Dendritic cell treated with granulocyte-macrophage colony-stimulating factor and Interleukin-4, amounts not matched to agents 40 ng/mL and 50 ng/mL, for 4 days (primary cell): ENCODE measurements at regions not wholly inside any gene's neighbourhood (a gene's known extent, or its start where the extent isn't known, plus 50 kb on each side); places are given as distances from the start of the nearest gene placed in this dataset.

Experiments
- H3K27ac Mint-ChIP-seq: one replicate; pipeline ENCODE4 v1.8.0; 2022; ENCODE audit warnings: mild to moderate bottlenecking, mixed read lengths
- H3K27me3 Mint-ChIP-seq: one replicate; pipeline ENCODE4 v1.8.0; 2022; ENCODE audit warnings: mild to moderate bottlenecking, mixed read lengths
- H3K36me3 Mint-ChIP-seq: one replicate; pipeline ENCODE4 v1.8.0; 2022; ENCODE audit warnings: low read depth, mixed read lengths
- H3K4me1 Mint-ChIP-seq: one replicate; pipeline ENCODE4 v1.8.0; 2022; ENCODE audit warnings: low read depth, mixed read lengths
- H3K4me3 Mint-ChIP-seq: one replicate; pipeline ENCODE4 v1.8.0; 2022; ENCODE audit warnings: mild to moderate bottlenecking, moderate library complexity, mixed read lengths
- H3K9me3 Mint-ChIP-seq: one replicate; pipeline ENCODE4 v1.8.0; 2022; ENCODE audit warnings: mixed read lengths
- intact Hi-C: fragments of 100-400 bp; cut with micrococcal nuclease; formaldehyde crosslinking; loops from one replicate; pipeline ENCODE4 v1.15.0; 2022

DNA sequence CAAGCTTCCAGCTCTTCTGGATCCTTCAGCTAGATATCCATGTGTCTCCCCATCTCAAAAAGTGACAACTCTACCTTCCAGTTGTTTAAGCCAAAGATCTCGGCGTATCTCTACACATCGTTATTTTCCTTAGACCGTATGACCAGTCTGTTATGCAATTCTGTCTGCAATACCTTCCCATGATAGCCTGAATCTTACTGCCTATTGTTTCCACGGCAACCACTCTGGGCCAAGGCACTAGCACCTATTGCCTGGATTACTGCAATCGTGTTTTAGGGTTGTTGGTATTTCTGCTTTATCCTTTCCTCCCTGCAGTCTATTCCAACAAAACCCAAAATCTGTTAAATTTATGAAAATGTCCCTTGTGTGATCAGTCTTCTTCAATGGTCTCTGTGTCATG is 448.4 kb downstream of the MTRR start:
- Mint-ChIP-seq H3K27me3 (no peaks in the 10 kb centered on the region), H3K4me3 (no peak overlapping the region), H3K9me3 (peaks cover 14% of the 10 kb centered on the region), H3K36me3 (no peaks in the 10 kb centered on the region), H3K4me1 (no peaks in the 10 kb centered on the region), H3K27ac (no peak overlapping the region)
- intact Hi-C loops = no loop called here

- Mint-ChIP-seq H3K27me3 (no peaks in the 10 kb centered on the region), H3K27ac (no peak overlapping the region), H3K9me3 (peaks cover 14% of the 10 kb centered on the region), H3K4me3 (no peak overlapping the region), H3K4me1 (no peaks in the 10 kb centered on the region), H3K36me3 (no peaks in the 10 kb centered on the region)
- intact Hi-C loops = no loop called here
These were observed 451.3 kb downstream of the MTRR start for GRCh38 chr5:8320244-8320643.

GRCh38 chr5:8321272-8321671 is 452.3 kb downstream of the MTRR start:
- H3K27ac Mint-ChIP-seq = no peak overlapping the region
- no peaks in the 10 kb centered on the region for H3K27me3 Mint-ChIP-seq
- no peak overlapping the region for H3K4me3 Mint-ChIP-seq
- H3K4me1 Mint-ChIP-seq = no peaks in the 10 kb centered on the region
- intact Hi-C loops = no loop called here
- H3K9me3 Mint-ChIP-seq = peaks cover 14% of the 10 kb centered on the region
- no peaks in the 10 kb centered on the region for H3K36me3 Mint-ChIP-seq

- peaks cover 4% of the 10 kb centered on the region for H3K9me3 Mint-ChIP-seq
- no peaks in the 10 kb centered on the region for H3K36me3 Mint-ChIP-seq
- H3K4me1 Mint-ChIP-seq = no peaks in the 10 kb centered on the region
- no peak overlapping the region for H3K4me3 Mint-ChIP-seq
- H3K27ac Mint-ChIP-seq = no peak overlapping the region
- H3K27me3 Mint-ChIP-seq = no peaks in the 10 kb centered on the region
- intact Hi-C loops = no loop called here
These were observed 453.5 kb downstream of the MTRR start for GRCh38 chr5:8322484-8322883.

GRCh38 chr5:8327016-8327415 is 458.1 kb downstream of the MTRR start:
- intact Hi-C loops = no loop called here
- Mint-ChIP-seq H3K27me3 (no peaks in the 10 kb centered on the region), H3K4me3 (no peak overlapping the region), H3K36me3 (no peaks in the 10 kb centered on the region), H3K9me3 (no peaks in the 10 kb centered on the region), H3K4me1 (no peaks in the 10 kb centered on the region), H3K27ac (no peak overlapping the region)

DNA sequence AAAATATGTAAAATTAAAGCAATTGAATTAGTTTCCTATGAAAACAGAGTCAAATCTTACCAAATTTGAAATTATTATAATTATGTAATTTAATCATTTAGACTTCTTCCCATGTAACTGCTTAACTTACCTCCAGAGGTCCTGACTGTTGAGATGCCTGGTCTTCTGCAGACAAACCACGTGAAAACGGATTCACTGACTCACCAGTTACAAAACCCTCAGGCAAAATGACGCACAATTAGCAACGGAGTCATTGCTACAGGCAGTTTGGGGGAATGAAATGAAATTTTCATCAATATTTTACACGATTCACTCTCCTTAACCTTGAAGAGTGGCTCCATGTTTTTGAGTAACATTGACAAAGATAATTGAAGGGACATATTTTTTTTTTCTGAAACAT is 460.8 kb downstream of the MTRR start:
- no peak overlapping the region for H3K27ac Mint-ChIP-seq
- intact Hi-C loops = no loop called here
- H3K36me3 Mint-ChIP-seq = no peaks in the 10 kb centered on the region
- no peaks in the 10 kb centered on the region for H3K9me3 Mint-ChIP-seq
- no peaks in the 10 kb centered on the region for H3K4me1 Mint-ChIP-seq
- H3K27me3 Mint-ChIP-seq = no peaks in the 10 kb centered on the region
- no peak overlapping the region for H3K4me3 Mint-ChIP-seq

GRCh38 chr5:8332666-8333445 is 463.9 kb downstream of the MTRR start:
- Mint-ChIP-seq H3K27me3 (no peaks in the 10 kb centered on the region), H3K9me3 (no peaks in the 10 kb centered on the region), H3K4me3 (no peak overlapping the region), H3K36me3 (no peaks in the 10 kb centered on the region), H3K27ac (no peak overlapping the region), H3K4me1 (no peaks in the 10 kb centered on the region)
- intact Hi-C loops = no loop called here

GRCh38 chr5:8333485-8333884 is 464.5 kb downstream of the MTRR start:
- Mint-ChIP-seq H3K36me3 (no peaks in the 10 kb centered on the region), H3K27ac (no peak overlapping the region), H3K27me3 (no peaks in the 10 kb centered on the region), H3K4me3 (no peak overlapping the region), H3K9me3 (no peaks in the 10 kb centered on the region), H3K4me1 (no peaks in the 10 kb centered on the region)
- intact Hi-C loops = no loop called here

GRCh38 chr5:8333977-8334376 is 465.0 kb downstream of the MTRR start:
- no peaks in the 10 kb centered on the region for H3K9me3 Mint-ChIP-seq
- intact Hi-C loops = no loop called here
- no peak overlapping the region for H3K27ac Mint-ChIP-seq
- H3K36me3 Mint-ChIP-seq = no peaks in the 10 kb centered on the region
- H3K4me3 Mint-ChIP-seq = no peak overlapping the region
- no peaks in the 10 kb centered on the region for H3K27me3 Mint-ChIP-seq
- H3K4me1 Mint-ChIP-seq = no peaks in the 10 kb centered on the region

DNA sequence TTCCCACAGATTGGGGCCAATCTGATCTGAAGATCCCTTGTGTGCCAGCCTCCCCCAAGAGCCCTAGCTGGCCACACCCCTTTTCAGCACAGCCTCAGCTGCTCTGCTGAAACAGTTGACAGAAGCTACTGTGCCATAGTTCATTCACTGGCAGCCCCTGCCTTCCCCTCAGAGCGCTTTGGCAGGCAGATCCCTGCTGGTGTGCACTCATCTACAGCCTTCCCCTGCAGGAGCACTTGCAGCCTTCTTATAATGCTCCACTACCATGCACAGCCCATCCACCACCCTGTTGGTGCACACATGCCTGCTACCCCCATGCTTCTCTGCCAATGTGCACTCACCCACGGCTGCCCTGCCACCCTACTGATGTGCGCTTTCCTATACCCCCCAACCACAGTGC is 471.3 kb downstream of the MTRR start:
- Mint-ChIP-seq H3K36me3 (no peaks in the 10 kb centered on the region), H3K4me1 (no peaks in the 10 kb centered on the region), H3K4me3 (no peak overlapping the region), H3K27me3 (no peaks in the 10 kb centered on the region), H3K27ac (no peak overlapping the region), H3K9me3 (peaks cover under 1% of the 10 kb centered on the region)
- intact Hi-C loops = no loop called here

DNA sequence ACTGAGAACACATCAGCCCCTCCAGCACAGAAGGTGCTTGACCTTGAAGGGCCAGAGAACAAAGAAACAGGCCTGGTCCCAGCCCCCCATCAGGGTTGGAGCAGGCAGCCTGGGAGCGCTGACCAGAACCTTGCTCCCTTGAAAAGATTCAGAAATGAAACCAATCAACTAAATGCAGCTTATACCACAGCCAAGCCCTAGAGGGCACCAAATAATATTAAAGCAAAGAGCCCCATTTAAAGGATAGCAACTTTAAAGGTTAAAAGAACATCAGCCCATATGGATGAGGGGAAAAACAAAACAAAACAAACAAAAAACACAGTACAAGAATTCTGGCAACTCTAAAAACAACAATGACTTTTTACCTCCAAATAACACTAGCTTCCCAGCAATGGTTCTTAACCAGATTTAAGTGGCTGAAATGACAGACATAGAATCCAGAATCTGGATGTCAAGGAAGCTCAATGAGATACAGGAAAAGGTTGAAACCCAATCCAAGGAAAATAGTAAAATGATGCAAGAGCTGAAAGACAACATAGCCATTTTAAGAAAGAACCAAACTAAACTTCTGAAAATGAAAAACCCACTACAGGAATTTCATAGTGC is 471.9 kb downstream of the MTRR start:
- Mint-ChIP-seq H3K4me3 (no peak overlapping the region), H3K4me1 (no peaks in the 10 kb centered on the region), H3K36me3 (no peaks in the 10 kb centered on the region), H3K27ac (no peak overlapping the region), H3K27me3 (no peaks in the 10 kb centered on the region), H3K9me3 (peaks cover 7% of the 10 kb centered on the region)
- intact Hi-C loops = no loop called here

- H3K4me1 Mint-ChIP-seq = no peaks in the 10 kb centered on the region
- peaks cover 7% of the 10 kb centered on the region for H3K9me3 Mint-ChIP-seq
- intact Hi-C loops = no loop called here
- no peak overlapping the region for H3K27ac Mint-ChIP-seq
- peaks cover 1% of the 10 kb centered on the region for H3K27me3 Mint-ChIP-seq
- H3K36me3 Mint-ChIP-seq = no peaks in the 10 kb centered on the region
- H3K4me3 Mint-ChIP-seq = no peak overlapping the region
These were observed 472.5 kb downstream of the MTRR start for GRCh38 chr5:8341406-8341805.

DNA sequence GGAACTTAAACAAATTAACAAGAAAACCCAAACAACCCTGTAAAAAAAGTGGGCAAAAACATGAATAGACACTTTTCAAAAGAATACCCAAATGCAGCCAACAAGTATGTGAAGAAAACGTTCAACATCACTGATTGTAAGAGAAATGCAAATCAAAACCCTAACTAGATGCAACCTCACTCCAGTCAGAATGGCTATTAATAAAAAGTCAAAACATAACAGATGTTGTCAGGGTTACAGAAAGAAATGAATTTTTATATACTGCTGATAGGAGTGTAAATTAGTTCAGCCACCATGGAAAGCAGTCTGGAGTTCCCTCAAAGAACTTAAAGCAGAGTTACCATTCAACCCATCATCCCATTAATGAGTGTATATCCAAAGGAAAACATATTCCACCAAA is 479.0 kb downstream of the MTRR start:
- Mint-ChIP-seq H3K27me3 (peaks cover 5% of the 10 kb centered on the region), H3K36me3 (no peaks in the 10 kb centered on the region), H3K27ac (no peak overlapping the region), H3K4me3 (no peak overlapping the region), H3K4me1 (no peaks in the 10 kb centered on the region), H3K9me3 (peaks cover 7% of the 10 kb centered on the region)
- intact Hi-C loops = no loop called here

GRCh38 chr5:8349855-8350254 is 480.9 kb downstream of the MTRR start:
- Mint-ChIP-seq H3K4me1 (no peaks in the 10 kb centered on the region), H3K9me3 (peaks cover 7% of the 10 kb centered on the region), H3K4me3 (no peak overlapping the region), H3K27me3 (peaks cover 5% of the 10 kb centered on the region), H3K27ac (no peak overlapping the region), H3K36me3 (no peaks in the 10 kb centered on the region)
- intact Hi-C loops = no loop called here
